Endothelial cell of umbilical vein (primary cell): ENCODE measurements at regions not wholly inside any gene's neighbourhood (a gene's known extent, or its start where the extent isn't known, plus 50 kb on each side); places are given as distances from the start of the nearest gene placed in this dataset.

Experiments
- BruUV-seq: library from RNA; stranded (reverse); fragments of 400-500 nt; replicated peaks from 2 replicates; lab custom pipeline; 2021; lab: Mats Ljungman, UMichigan
- CTCF ChIA-PET: fragments of 300-600, 350-600 bp; sonication (Branson Sonifier 250); formaldehyde crosslinking; loops from one replicate; lab custom pipeline; 2021; ENCODE audit warnings: antibody characterized with exemption, inconsistent platforms; lab: Charles Lee
- POLR2A ChIA-PET: fragments of 300-600, 350-600 bp; sonication (Branson Sonifier 250); formaldehyde crosslinking; loops from one replicate; lab custom pipeline; 2021; ENCODE audit warnings: antibody characterized with exemption, inconsistent platforms; lab: Charles Lee
- DNase-seq: peaks from one replicate; pipeline ENCODE4 v3.0.0-alpha.2; 2011; ENCODE audit warnings: low read depth, low spot score
- FAIRE-seq: peaks from 2 replicates; lab custom pipeline; 2011; peaks lifted over from hg19 to GRCh38; lab: Jason Lieb, UNC
- H2AFZ ChIP-seq: 2 replicates; pipeline ENCODE4 v1.6.0; 2012; ENCODE audit warnings: low read depth, low read length, control low read depth, inconsistent platforms
- H3K27ac ChIP-seq: 2 replicates; pipeline ENCODE4 v1.5.1; 2011; ENCODE audit warnings: low read depth, mild to moderate bottlenecking, control low read depth, low read length, moderate library complexity; ENCODE audit not compliant: insufficient read depth
- H3K27me3 ChIP-seq, 2 experiments: 2 replicates each; pipeline versions ENCODE4 v1.6.0 to v1.6.1; 2011; ENCODE audit warnings: low read length in 2 of 2, mixed read lengths in 1 of 2; ENCODE audit not compliant: control insufficient read depth in 2 of 2, insufficient read depth in 2 of 2
- H3K36me3 ChIP-seq, 2 experiments: 2 replicates in 1 of 2; 3 replicates in 1 of 2; pipeline ENCODE4 v1.5.1; 2011; ENCODE audit warnings: low read length in 2 of 2, mild to moderate bottlenecking in 1 of 2, moderate library complexity in 1 of 2; ENCODE audit not compliant: control insufficient read depth in 2 of 2, insufficient read depth in 2 of 2; ENCODE audit errors: extremely low read depth in 1 of 2
- H3K4me1 ChIP-seq: 3 replicates; pipeline ENCODE4 v1.5.1; 2011; ENCODE audit warnings: mild to moderate bottlenecking, low read length; ENCODE audit not compliant: control insufficient read depth, insufficient read depth; ENCODE audit errors: extremely low read depth
- H3K4me2 ChIP-seq: 2 replicates; pipeline ENCODE4 v1.6.1; 2011; ENCODE audit warnings: low read length, control low read depth, mixed read lengths; ENCODE audit not compliant: insufficient read depth
- H3K4me3 ChIP-seq, 3 experiments: fragments of 200-600 bp in 1 of 3; sonication (generic), shearing (Covaris generic) in 1 of 3; replicated peaks in 1 of 3; 2 replicates each; pipeline ENCODE4 v1.5.1; 2011 to 2016; ENCODE audit warnings: control low read depth in 3 of 3, low read length in 3 of 3, mild to moderate bottlenecking in 2 of 3, inconsistent platforms in 1 of 3, low read depth in 1 of 3, moderate library complexity in 1 of 3; ENCODE audit not compliant: insufficient read depth in 1 of 3
- H3K79me2 ChIP-seq: 2 replicates; pipeline ENCODE4 v1.6.0; 2012; ENCODE audit warnings: low read length, inconsistent platforms; ENCODE audit not compliant: control insufficient read depth, insufficient read depth
- H3K9ac ChIP-seq: replicated peaks from 2 replicates; pipeline ENCODE3; 2011; ENCODE audit warnings: low read length, control low read depth; ENCODE audit not compliant: insufficient read depth; ENCODE audit errors: extremely low read depth
- H3K9me1 ChIP-seq: replicated peaks from 3 replicates; pipeline ENCODE4 v1.6.0; 2011; ENCODE audit warnings: mild to moderate bottlenecking, low read length; ENCODE audit not compliant: control insufficient read depth, insufficient read depth; ENCODE audit errors: extremely low read depth
- H3K9me3 ChIP-seq: replicated peaks from 2 replicates; pipeline ENCODE4 v1.5.1; 2012; ENCODE audit warnings: low read length, inconsistent platforms; ENCODE audit not compliant: control insufficient read depth, insufficient read depth
- H4K20me1 ChIP-seq: replicated peaks from 2 replicates; pipeline ENCODE3; 2011; ENCODE audit warnings: mild to moderate bottlenecking, low read length; ENCODE audit not compliant: control insufficient read depth, insufficient read depth; ENCODE audit errors: extremely low read depth
- EZH2 ChIP-seq: IDR thresholded peaks from 2 replicates; pipeline ENCODE4 v1.6.1; 2012; ENCODE audit warnings: borderline replicate concordance, low read depth, mild to moderate bottlenecking, moderate library complexity, low read length, inconsistent platforms; ENCODE audit not compliant: severe bottlenecking
- FOS ChIP-seq: IDR thresholded peaks from 2 replicates; pipeline ENCODE4 v1.6.1; 2011; ENCODE audit warnings: mild to moderate bottlenecking, low read length, moderate library complexity, borderline replicate concordance; ENCODE audit not compliant: insufficient read depth
- GATA2 ChIP-seq: IDR thresholded peaks from 2 replicates; pipeline ENCODE4 v1.7.0; 2011; ENCODE audit warnings: low read depth, mild to moderate bottlenecking, moderate library complexity, mixed read lengths, low read length; ENCODE audit not compliant: insufficient read length, insufficient read depth
- JUN ChIP-seq: IDR thresholded peaks from 2 replicates; pipeline ENCODE4 v1.6.1; 2011; ENCODE audit warnings: borderline replicate concordance, low read depth; ENCODE audit not compliant: insufficient read length, insufficient read depth
- MYC ChIP-seq: IDR thresholded peaks from one replicate; pipeline ENCODE4 v1.6.1; 2011; ENCODE audit warnings: mild to moderate bottlenecking, low read depth, low read length
- POLR2A ChIP-seq: IDR thresholded peaks from 2 replicates; pipeline ENCODE4 v1.6.1; 2012; ENCODE audit warnings: low read depth, mild to moderate bottlenecking, control low read depth, low read length
- POLR2AphosphoS5 ChIP-seq: IDR thresholded peaks from 2 replicates; pipeline ENCODE4 v1.6.1; 2012; ENCODE audit warnings: low read depth, mild to moderate bottlenecking, control low read depth, low read length, moderate library complexity; ENCODE audit not compliant: insufficient read depth
- dilution Hi-C: fragments of 300-500 bp; cut with MboI; formaldehyde crosslinking; loops from one replicate; pipeline ENCODE4 v1.15.0; 2019; ENCODE audit warnings: low sequenced_read_pairs; ENCODE audit not compliant: extremely low pct_ligation_motif_present
- intact Hi-C: fragments of 100-400 bp; cut with micrococcal nuclease; formaldehyde crosslinking; loops from one replicate; pipeline ENCODE4 v1.10.0; 2022
- TF ChIP-seq, protein P1 (sequence below), 2 donors: IDR thresholded peaks; 1 replicate in 1 of 2; 2 replicates in 1 of 2; pipeline ENCODE4 v1.5.1; 2011; ENCODE audit warnings: low read length in 2 of 2, mild to moderate bottlenecking in 2 of 2, moderate library complexity in 2 of 2, control low read depth in 1 of 2, inconsistent platforms in 1 of 2, low read depth in 1 of 2; ENCODE audit not compliant: insufficient read depth in 1 of 2; ENCODE audit errors: extremely low read depth in 1 of 2
- TF ChIP-seq, protein P2 (sequence below): IDR thresholded peaks from 2 replicates; pipeline ENCODE4 v1.6.1; 2011; ENCODE audit not compliant: insufficient read depth, insufficient read length

DNA sequence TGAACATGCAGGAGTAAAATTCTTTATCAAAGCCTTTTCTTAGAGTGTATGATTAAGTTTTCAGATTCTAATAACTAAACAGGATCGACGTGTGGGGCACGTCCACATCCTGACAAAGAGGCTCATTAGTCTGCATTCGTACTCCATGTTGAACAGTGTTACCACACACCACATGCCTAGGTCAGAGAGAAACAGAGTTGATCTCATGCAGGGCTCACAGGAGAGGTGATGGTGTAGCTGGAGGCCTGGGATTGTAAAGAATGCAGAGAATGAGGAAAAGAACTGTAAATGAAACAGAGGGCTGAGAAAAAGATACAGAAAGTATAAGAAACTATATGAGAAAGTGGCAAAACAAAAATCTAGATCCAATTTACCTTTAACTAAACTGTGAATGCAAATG, 632.5 kb downstream of the BCL11A start:
- Histone ChIP-seq H3K4me3 (no peak overlapping the region), H3K4me2 (no peak overlapping the region), H3K9me1 (no peaks in the 10 kb centered on the region), H3K4me1 (no peaks in the 10 kb centered on the region), H3K27ac (no peak overlapping the region), H3K27me3 (no peaks in the 10 kb centered on the region), H3K79me2 (no peaks in the 10 kb centered on the region), H2AFZ (no peak overlapping the region), H4K20me1 (no peaks in the 10 kb centered on the region), H3K9ac (no peak overlapping the region), H3K9me3 (no peaks in the 10 kb centered on the region), H3K36me3 (no peaks in the 10 kb centered on the region)
- dilution Hi-C loops = no loop called here
- ChIA-PET POLR2A (no interaction called here), CTCF (no interaction called here)
- BruUV-seq = no TSS peak
- intact Hi-C loops = no loop called here
- FAIRE-seq (no peak), DNase-seq (no peak)
- TF ChIP-seq EZH2 = no peak
- no peak for TF ChIP-seq POLR2A
- TF ChIP-seq JUN = no peak
- TF ChIP-seq GATA2 = no peak
- TF ChIP-seq, protein P1, sequence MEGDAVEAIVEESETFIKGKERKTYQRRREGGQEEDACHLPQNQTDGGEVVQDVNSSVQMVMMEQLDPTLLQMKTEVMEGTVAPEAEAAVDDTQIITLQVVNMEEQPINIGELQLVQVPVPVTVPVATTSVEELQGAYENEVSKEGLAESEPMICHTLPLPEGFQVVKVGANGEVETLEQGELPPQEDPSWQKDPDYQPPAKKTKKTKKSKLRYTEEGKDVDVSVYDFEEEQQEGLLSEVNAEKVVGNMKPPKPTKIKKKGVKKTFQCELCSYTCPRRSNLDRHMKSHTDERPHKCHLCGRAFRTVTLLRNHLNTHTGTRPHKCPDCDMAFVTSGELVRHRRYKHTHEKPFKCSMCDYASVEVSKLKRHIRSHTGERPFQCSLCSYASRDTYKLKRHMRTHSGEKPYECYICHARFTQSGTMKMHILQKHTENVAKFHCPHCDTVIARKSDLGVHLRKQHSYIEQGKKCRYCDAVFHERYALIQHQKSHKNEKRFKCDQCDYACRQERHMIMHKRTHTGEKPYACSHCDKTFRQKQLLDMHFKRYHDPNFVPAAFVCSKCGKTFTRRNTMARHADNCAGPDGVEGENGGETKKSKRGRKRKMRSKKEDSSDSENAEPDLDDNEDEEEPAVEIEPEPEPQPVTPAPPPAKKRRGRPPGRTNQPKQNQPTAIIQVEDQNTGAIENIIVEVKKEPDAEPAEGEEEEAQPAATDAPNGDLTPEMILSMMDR (IDR thresholded peaks at IDR 0.05; ENCODE audit: extremely low read depth in 1 of 2, insufficient read depth in 1 of 2, low read depth in 1 of 2, low read length in 2 of 2) = no peak
- TF ChIP-seq, protein P2, sequence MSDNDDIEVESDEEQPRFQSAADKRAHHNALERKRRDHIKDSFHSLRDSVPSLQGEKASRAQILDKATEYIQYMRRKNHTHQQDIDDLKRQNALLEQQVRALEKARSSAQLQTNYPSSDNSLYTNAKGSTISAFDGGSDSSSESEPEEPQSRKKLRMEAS = no peak
- TF ChIP-seq MYC = no peak
- TF ChIP-seq FOS = no peak
- TF ChIP-seq POLR2AphosphoS5 = no peak
